Activated T-cell treated with anti-CD3 and anti-CD28 coated beads for 4 hours (primary cell): ENCODE measurements at regions not wholly inside any gene's neighbourhood (a gene's known extent, or its start where the extent isn't known, plus 50 kb on each side); places are given as distances from the start of the nearest gene placed in this dataset.
"Not testable (repeated sequence)": the region's sequence is repeated elsewhere in the genome, so short reads cannot be mapped to it uniquely, and the experiment has no call there.

Experiments used
- DNase-seq: peaks from one replicate; pipeline ENCODE4 v3.0.0-alpha.2; 2020

GRCh38 chr6:9361749-9362148, 926.4 kb upstream of the SLC35B3 start:
- no peak for DNase-seq

GRCh38 chr6:9360881-9361280, 925.5 kb upstream of the SLC35B3 start:
- no peak for DNase-seq

- no peak for DNase-seq
These were observed 912.3 kb upstream of the SLC35B3 start for GRCh38 chr6:9347608-9348007.

DNA sequence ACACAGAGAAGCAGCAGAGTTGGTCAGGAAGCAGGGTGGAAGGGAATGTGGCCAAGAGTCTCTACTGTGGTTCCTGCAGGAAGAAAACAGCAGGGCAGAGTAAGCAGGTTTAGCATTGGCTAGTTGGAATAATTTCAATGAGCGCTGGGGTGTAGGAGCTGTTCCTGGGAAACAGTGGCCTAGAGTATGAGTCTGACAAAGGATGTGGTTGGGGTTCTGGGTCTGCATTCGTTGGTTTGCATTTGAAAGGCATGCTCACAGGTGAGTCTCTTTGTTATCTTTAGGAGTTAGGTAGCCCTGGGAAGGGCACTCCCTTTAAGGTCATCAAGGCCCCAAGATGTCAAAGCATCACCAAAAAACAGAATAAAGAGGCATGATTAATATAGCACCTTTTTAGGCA, 911.6 kb upstream of the SLC35B3 start:
- no peak for DNase-seq

- no peak for DNase-seq
These were observed 900.1 kb upstream of the SLC35B3 start for GRCh38 chr6:9335431-9335830.

DNA sequence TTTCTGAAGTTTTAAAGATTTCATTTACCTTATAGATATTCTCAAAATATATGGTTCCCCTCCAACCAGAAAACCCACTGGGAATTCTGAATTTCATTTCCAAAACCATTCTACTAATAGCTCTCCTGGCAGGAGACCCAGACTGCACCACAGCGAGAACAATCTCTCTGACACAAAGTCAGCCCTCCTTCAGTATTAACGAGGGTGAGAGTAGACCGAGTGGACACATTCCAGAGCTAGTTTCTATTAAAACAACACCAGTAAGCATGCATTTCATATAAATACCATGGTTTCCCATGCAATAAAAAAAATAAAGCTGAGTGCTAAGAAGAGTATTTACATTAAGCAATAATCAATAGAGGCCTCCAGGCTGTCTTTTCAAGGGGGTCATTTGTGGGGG, 899.6 kb upstream of the SLC35B3 start:
- DNase-seq: no peak

GRCh38 chr6:9332241-9332780, 897.0 kb upstream of the SLC35B3 start:
- no peak for DNase-seq

DNA sequence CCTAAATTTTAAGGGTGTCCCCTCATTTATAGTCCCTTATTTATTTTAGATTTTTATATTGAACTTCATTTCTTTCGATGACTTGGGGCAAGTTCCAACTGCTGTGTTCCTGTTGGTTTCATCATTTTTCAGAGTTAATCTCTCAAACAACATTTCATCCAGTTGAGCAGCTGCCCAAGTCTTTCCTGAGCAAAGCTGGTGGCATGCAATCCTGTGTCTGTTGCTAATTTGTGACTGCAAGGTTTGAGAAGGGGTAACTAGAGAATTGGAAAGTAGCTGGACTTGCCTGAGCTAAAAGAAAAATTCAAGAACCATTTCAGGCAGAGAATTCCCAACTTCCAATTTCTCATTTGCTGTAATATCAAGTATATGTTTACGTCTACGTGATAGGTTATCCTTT, 881.5 kb upstream of the SLC35B3 start:
- DNase-seq: no peak

DNA sequence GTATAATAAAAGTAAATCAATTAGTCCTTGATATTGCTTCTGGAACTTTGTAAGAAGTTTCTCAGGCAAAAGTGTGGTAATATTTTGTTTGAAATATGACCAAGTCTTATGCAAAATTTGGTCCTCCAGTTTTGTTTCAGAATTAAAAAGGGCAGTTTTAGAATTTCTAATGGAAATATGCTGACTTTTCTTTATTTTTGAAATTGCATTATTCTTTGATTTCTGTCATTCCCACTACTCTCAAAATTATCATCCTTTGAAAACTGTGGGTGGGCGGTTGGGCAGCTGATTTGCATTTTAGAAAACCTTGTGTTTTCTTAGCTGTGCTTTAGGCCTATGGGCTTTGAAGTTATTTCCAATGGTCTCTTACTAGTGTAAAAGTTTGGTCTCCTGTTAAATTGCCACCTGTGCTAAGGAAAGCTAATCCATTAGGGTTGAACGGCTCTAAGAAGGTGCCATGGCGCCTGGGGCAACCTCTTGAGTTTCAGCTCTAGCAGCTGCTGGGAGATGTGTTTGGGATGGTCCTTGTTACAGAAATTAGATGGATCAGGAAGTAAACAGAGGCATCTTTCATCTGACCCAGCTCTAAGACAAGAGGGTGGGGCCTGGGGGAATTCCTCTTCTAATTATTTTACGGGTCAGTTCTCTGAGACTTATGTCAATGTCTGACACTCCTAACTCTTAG, 880.8 kb upstream of the SLC35B3 start:
- DNase-seq: no peak

- DNase-seq: no peak
These were observed 872.9 kb upstream of the SLC35B3 start for GRCh38 chr6:9308284-9308683.

DNA sequence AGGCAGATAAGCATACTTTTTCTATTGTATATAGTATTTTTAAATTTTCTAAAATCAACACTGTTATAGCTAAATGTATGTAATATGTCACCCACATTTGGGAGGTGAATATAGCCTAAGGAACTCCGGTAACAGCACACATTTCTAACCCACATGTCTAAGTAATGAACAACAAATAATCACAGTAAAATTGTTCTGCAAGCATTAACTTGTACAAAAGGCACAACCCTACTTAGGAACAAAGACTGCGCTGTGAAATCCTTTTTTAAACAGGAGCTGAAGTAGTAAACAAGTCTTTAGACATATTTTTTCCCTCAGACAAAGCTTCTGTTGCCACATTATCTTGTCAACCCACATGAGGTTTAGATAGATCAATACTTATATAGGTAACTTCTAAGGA, 872.4 kb upstream of the SLC35B3 start:
- DNase-seq: no peak

DNA sequence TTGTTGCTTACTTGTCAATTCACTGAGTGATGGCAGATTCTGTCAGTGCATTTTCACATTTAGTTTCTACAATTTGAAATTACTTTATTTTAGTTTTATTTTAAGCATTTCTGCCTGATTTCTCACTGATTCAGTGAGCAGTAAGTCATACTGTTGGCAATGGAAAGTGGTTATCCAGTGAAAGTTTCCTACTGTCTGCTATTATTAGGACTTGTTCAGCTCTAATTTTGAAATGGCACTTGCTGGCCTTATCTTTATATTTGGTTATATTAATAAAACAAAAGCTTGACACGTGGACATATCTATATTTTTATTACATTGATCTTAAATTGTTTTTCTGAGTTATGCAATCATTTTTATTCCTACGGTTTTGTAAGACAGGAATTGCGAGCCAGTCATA, 871.8 kb upstream of the SLC35B3 start:
- DNase-seq: no peak

GRCh38 chr6:9295644-9296043, 860.3 kb upstream of the SLC35B3 start:
- DNase-seq: no peak

GRCh38 chr6:9292975-9293374, 857.6 kb upstream of the SLC35B3 start:
- DNase-seq: no peak

- DNase-seq: not testable (repeated sequence)
These were observed 855.0 kb upstream of the SLC35B3 start for GRCh38 chr6:9290342-9290741.

DNA sequence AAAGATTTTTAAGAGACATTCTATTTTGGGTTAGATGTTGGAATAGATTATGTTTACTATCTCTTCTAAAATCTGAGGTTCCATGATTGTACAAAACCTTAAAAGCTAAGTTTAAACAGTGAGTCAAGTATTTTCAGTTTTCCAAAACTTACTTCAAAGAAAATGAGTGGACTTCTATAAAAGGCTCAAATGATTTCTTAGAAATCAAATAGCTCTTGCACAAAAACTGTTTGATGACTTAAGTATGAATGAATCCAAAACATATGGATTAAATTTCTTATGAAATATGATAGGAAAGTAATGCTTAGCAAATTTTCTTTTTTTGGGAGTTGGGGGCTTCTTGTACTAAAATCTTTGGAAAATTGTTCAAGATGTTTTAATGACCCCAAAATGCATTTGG, 837.3 kb upstream of the SLC35B3 start:
- DNase-seq: no peak

- DNase-seq: no peak
These were observed 831.4 kb upstream of the SLC35B3 start for GRCh38 chr6:9266741-9267140.

GRCh38 chr6:9257215-9257614, 821.9 kb upstream of the SLC35B3 start:
- DNase-seq: no peak

GRCh38 chr6:9254251-9254650, 818.9 kb upstream of the SLC35B3 start:
- no peak for DNase-seq

DNA sequence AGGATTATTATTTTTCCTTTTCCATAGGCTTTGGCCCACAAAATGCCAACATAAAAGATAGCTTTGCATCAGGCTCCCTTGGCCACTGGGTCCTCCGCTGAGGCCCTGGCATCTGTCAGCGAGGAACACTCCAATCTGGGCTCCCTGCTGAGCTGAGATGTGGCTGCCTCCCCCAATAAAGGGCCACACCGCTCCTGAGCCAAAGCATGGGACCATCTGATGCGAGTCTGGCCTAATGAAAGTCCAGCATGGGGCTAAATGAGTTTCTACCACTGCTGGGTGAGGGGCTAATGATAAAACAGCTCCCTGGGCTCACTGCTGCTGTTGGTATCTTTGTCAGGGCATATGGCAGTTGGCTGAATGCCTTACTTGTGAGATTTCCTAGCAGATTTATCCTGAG, 817.5 kb upstream of the SLC35B3 start:
- no peak for DNase-seq

DNA sequence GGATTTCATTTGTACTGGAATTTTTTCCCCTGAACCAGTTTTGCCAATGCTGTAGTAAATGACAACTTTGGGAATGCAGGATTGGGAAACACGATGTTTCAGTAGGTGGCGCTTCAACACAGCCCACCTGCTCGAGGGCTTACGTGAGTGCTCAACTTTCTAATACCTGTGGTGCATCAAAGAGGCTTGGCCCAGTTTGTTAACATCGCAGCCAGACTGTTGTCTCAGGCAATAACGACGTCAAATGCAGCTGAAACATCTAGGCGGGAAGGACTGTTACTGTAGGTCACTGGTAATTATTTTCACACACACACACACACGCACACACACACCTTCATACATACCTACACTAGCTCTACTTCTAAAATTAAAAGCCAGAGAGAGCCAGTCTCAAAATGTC, 815.5 kb upstream of the SLC35B3 start:
- DNase-seq: no peak

GRCh38 chr6:9248133-9248532, 812.8 kb upstream of the SLC35B3 start:
- DNase-seq: no peak

- no peak for DNase-seq
These were observed 805.5 kb upstream of the SLC35B3 start for GRCh38 chr6:9240861-9241260.

GRCh38 chr6:9236443-9236842, 801.1 kb upstream of the SLC35B3 start:
- DNase-seq: no peak

- no peak for DNase-seq
These were observed 798.3 kb upstream of the SLC35B3 start for GRCh38 chr6:9233686-9234085.
